ENCODE measurements at regions not wholly inside any gene's neighbourhood (a gene's known extent, or its start where the extent isn't known, plus 50 kb on each side); places are given as distances from the start of the nearest gene placed in this dataset.

- TF ChIP-seq CTCF (IDR thresholded peaks at IDR 0.05; ENCODE audit: low read depth, low read length, poor library complexity, severe bottlenecking), result no peak
- no peak for TF ChIP-seq EZH2phosphoT487 (IDR thresholded peaks at IDR 0.05; ENCODE audit: borderline replicate concordance, low read length)
Observed at GRCh38 chr5:2208239-2208544, 325.5 kb upstream of the IRX4 start.

All from DOHH2 (cell line).